ENCODE measurements at regions not wholly inside any gene's neighbourhood (a gene's known extent, or its start where the extent isn't known, plus 50 kb on each side); places are given as distances from the start of the nearest gene placed in this dataset.
"Not testable (repeated sequence)": the region's sequence is repeated elsewhere in the genome, so short reads cannot be mapped to it uniquely, and the experiment has no call there.

GRCh38 chr13:76596216-76596615, 290.0 kb downstream of the KCTD12 start:
- DNase-seq = no peak

- no peak for DNase-seq
Observed at GRCh38 chr13:76594435-76594834, 291.8 kb downstream of the KCTD12 start.

GRCh38 chr13:76586842-76587241, 299.4 kb downstream of the KCTD12 start:
- no peak for DNase-seq

GRCh38 chr13:76579701-76580100, 306.5 kb downstream of the KCTD12 start:
- DNase-seq = no peak

- not testable (repeated sequence) for DNase-seq
Observed at GRCh38 chr13:76575634-76576033, 310.6 kb downstream of the KCTD12 start.

- DNase-seq = no peak
Observed at GRCh38 chr13:76570510-76570971, 315.7 kb downstream of the KCTD12 start.

GRCh38 chr13:76556627-76557026, 329.6 kb downstream of the KCTD12 start:
- DNase-seq = no peak

GRCh38 chr13:76552807-76553206, 333.4 kb downstream of the KCTD12 start:
- DNase-seq = no peak

- DNase-seq = no peak
Observed at GRCh38 chr13:76552041-76552772, 334.0 kb downstream of the KCTD12 start.

GRCh38 chr13:76542176-76542575, 344.0 kb downstream of the KCTD12 start:
- no peak for DNase-seq

- DNase-seq = no peak
Observed at GRCh38 chr13:76538004-76538403, 348.2 kb downstream of the KCTD12 start.

- no peak for DNase-seq
Observed at GRCh38 chr13:76533251-76533650, 353.0 kb downstream of the KCTD12 start.

- DNase-seq = no peak
Observed at GRCh38 chr13:76527041-76527440, 359.2 kb downstream of the KCTD12 start.

GRCh38 chr13:76523740-76524340, 362.4 kb downstream of the KCTD12 start:
- no peak for DNase-seq

GRCh38 chr13:76522083-76522755, 364.0 kb downstream of the KCTD12 start:
- no peak for DNase-seq

- no peak for DNase-seq
Observed at GRCh38 chr13:76519685-76520084, 366.5 kb downstream of the KCTD12 start.

- DNase-seq = no peak
Observed at GRCh38 chr13:76516586-76516985, 369.6 kb downstream of the KCTD12 start.

GRCh38 chr13:76516013-76516412, 370.2 kb downstream of the KCTD12 start:
- no peak for DNase-seq

GRCh38 chr13:76512721-76513145, 373.5 kb downstream of the KCTD12 start:
- DNase-seq = peak in 1 of 2 experiments; percentile 4

- no peak for DNase-seq
Observed at GRCh38 chr13:76505437-76505836, 380.8 kb downstream of the KCTD12 start.

GRCh38 chr13:76503766-76504165, 382.4 kb downstream of the KCTD12 start:
- peak in 1 of 2 experiments; percentile 2 for DNase-seq

- DNase-seq = no peak
Observed at GRCh38 chr13:76503291-76503690, 382.9 kb downstream of the KCTD12 start.

- DNase-seq = no peak
Observed at GRCh38 chr13:76500894-76501293, 385.3 kb downstream of the KCTD12 start.

- DNase-seq = no peak
Observed at GRCh38 chr13:76499891-76500290, 386.3 kb downstream of the KCTD12 start.
